T-helper 2 cell (primary cell): ENCODE measurements at regions not wholly inside any gene's neighbourhood (a gene's known extent, or its start where the extent isn't known, plus 50 kb on each side); places are given as distances from the start of the nearest gene placed in this dataset.
"Not testable (repeated sequence)": the region's sequence is repeated elsewhere in the genome, so short reads cannot be mapped to it uniquely, and the experiment has no call there.

Experiments used
- DNase-seq, 5 experiments: peaks; one replicate each; pipeline versions ENCODE4 v3.0.0 to v3.0.0-alpha.2; 2012 to 2022

DNA sequence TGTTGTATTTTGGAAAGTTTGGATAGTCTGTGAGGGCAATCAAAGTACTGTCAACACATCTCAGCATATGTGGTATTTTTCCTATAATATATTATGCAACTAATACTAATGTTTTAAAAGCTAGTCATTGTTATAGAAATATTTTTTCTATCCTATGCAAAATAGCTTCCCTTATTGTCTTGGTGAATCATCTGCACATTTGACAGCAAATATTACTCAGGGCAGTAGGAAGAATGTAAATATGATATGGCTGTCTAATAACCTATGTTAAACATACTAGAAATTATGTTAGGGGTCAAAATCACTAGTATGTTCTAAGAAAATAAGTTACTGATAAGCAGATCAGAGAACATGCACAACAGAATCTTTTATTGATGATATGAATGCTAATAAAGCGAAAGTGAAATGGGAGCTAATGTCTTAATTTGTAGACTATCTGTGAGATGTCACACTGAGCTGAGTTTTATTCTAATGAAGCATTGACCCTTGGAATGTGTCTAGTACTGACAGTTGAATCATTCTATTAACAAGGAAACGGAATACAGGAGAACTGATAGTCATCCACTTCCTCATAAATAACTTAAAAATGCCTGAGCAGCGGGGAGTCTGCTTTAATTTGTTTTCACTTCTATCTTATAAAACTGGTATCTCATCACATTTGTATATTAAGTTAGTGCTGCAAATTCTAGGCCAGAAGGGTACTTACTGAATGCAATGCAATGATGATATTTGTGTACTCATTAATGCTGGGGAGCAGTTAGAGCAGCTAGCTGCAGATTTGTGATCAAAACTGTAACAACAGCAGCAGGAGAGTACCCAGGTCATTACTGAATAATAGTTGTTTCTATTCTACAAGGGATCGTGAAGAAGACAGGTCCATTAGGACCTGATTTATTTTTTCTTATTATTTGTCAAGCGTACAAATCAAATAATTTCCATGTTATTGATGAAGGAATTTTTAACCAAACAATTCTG lies 440.3 kb upstream of the AADAT start:
- no peak for DNase-seq

DNA sequence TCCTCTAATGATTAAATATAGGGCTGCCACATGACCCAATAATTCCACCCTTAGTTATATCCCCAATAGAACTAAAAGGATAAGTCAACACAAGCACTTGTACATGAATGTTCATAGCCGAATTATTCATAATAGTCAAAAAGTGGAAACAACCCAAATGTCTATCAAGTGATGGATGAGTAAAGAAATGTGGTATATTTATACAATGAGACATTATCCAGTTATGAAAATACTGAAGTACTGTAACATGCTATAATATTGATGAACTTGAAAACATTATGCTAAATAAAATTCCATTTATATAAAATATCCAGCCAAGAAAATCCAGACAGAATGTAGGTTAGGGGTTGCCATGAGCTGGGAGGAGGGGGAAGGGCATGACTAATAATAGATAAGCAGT lies 436.7 kb upstream of the AADAT start:
- no peak for DNase-seq

DNA sequence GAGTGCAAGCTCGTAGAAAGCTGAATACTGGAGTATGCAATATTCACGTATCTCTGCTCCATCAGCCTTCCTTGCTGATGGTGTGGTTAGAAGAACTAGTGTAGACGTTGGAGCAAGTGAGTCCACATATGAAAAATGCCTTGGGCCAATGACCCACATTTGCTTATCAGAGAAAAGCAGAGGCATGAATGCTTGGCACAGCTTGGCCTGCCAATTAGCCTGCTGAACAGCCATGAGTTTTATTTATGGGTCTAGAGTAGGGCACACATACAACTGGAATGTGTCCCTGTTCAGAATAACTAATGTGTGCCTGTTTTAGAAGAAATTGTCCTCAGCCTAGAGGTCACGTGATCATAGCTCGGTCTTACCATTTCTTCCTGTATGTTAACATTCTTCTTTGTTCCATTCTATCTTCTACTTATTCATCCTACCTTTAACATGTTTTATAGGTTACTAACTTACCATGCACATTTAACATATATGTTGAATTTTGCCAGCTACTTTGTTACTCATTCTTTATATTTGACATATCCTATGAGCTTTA lies 432.7 kb upstream of the AADAT start:
- no peak for DNase-seq

GRCh38 chr4:170497689-170498088 lies 407.9 kb upstream of the AADAT start:
- DNase-seq: no peak

DNA sequence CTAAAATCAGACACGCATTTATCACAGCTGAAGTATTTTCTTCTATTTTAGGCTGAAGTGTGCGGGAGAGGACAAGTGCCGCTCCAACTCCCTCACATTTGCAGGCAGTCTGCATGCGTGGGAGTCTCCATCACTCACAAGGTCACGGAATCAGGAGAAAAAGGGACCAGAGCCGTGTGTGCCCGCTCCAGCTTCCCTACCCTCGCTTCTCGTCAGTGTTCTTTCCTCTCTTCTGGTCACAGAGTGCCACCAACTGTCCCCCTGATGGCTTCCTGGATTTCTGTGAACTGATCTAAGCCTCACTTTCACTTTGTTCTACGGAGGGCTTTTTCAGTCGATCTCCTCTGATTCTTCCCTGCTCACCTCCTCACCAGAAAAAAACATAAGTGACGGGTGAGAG lies 407.4 kb upstream of the AADAT start:
- DNase-seq: peak in 1 of 5 experiments; percentile 8

GRCh38 chr4:170491981-170492380 lies 402.2 kb upstream of the AADAT start:
- no peak for DNase-seq

DNA sequence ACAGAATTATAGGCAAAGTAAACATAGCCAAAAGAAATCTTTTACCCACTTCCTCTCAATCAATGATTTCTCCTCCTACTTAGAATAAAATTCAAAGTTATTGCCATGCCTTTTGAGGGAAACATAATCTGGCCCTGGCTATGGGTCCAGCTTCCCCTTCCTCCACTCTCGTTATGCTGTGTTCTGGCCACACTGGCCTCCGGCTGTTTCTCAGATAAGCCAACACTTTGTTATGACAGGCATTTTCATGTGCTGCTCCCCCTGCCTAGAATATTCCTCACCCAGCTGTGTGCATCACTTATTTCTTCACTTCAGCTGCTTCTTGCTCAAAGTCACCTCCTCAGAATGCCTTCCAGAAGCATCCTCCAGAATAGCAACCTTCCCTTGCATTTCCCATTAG lies 386.6 kb upstream of the AADAT start:
- DNase-seq: no peak

- DNase-seq: no peak
Measured at GRCh38 chr4:170465429-170465828, 375.7 kb upstream of the AADAT start.

- no peak for DNase-seq
Measured at GRCh38 chr4:170464614-170465197, 374.9 kb upstream of the AADAT start.

DNA sequence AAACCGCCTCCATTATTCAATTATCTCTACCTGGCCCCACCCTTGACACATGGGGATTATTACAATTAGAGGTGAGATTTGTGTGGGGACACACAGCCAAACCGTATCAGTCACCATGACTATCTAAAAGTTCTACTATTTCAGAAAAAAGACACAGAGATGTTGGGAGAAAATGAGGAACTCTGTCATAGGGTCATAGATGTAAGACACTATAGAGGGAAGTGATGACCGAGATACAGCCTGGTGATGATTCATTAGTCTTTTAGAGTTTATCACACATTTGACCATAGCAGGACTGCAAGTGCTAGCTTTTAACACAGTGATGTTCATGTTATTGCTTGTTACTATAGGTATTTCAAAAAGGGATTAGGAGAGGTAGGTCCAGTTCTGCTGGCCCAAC lies 357.0 kb upstream of the AADAT start:
- no peak for DNase-seq

DNA sequence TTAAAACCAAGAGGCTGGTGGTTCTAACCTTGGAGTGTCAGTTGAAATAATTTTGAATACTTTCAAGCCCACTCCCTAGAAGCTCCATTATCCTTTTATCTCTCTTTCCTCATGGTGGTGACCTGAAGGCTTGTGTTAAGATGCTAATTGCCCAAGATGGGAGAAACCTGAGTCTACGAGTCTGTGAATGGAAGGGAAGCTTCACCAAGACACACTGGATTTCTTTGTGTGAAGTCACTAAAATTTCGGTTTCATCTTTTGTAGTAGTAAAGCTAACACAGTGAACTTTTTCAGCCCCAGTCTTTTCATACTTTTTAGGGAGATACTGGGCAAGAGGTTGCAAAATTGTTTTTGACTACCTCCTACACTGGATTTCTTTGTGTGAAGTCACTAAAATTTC lies 351.4 kb upstream of the AADAT start:
- not testable (repeated sequence) for DNase-seq

DNA sequence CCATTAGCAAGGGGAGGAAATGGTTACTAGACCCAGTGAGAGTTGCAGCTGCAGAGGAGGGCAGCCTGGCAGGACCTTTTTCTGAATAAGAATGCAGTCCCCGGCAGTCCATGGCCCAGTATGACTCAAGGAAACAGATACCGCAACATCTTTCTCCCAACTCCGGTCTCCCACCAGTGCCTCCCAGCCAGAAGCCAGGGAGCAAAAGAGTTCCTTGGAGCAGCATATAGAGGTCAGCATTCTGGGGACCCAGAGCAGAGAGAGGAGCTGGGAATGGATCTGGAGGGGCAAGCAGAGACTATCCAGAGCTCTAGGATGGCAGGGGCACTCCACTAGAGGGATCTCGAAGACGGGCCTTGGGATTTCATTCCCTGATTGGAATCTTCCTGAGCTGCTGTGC lies 339.2 kb upstream of the AADAT start:
- no peak for DNase-seq

- no peak for DNase-seq
Measured at GRCh38 chr4:170425521-170426143, 335.9 kb upstream of the AADAT start.

GRCh38 chr4:170425040-170425439 lies 335.3 kb upstream of the AADAT start:
- no peak for DNase-seq

DNA sequence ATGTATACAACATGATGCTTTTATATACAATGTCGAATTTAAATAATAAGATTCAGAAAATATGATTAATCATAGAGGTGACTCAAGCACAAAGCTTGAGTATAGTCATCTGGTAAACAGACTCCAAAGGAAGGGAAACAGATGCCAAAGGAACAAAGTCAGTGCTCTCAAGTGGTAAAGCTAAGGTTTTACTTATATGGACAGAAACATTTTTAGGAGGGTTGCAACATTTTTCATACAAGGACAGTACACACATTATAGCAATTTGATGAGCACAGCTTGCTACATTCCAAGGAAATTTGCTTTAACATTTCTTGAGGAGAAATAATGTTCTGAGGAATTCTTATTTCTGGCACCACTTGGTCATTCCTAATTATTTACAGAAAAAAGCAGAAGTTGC lies 333.4 kb upstream of the AADAT start:
- DNase-seq: no peak

DNA sequence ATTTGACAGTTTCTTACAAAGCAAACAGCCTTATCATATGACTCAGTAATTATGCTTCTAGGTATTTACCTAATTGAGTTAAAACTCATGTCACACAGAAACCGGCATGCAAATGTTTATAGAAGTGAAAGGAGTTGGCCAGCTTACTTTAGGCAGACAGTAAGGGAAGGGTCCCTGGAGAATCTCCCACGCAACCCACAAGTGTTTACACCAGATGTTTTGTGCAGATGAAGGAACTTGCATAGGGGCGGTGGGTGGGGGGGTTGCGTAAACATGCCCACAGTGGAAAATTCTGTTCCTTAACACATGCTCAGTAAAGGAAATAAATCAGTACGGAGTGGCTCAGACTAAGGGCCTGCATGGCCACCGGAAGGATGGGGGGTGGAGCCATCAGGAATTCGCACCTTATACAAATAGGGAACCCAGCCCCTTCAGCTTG lies 330.5 kb upstream of the AADAT start:
- DNase-seq: no peak

DNA sequence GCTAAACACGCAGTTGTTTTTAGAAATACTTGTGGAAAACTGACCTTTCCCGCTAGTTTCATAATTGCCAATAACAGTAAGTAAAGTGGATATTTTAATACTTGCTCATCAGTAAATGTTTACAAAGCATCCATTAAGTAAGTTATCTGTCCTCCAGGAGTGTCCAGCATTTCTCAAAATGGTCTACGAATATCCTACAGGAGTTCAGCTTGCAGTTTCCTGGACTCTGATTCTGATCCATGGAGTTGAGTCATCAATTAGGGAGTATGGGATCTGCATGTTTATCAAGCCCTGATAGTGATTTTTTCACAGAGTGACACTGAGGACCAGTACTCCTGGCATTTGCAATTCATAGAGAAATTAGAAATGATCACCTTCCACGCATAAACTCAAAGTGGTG lies 325.2 kb upstream of the AADAT start:
- DNase-seq: no peak

GRCh38 chr4:170414360-170414759 lies 324.6 kb upstream of the AADAT start:
- no peak for DNase-seq

DNA sequence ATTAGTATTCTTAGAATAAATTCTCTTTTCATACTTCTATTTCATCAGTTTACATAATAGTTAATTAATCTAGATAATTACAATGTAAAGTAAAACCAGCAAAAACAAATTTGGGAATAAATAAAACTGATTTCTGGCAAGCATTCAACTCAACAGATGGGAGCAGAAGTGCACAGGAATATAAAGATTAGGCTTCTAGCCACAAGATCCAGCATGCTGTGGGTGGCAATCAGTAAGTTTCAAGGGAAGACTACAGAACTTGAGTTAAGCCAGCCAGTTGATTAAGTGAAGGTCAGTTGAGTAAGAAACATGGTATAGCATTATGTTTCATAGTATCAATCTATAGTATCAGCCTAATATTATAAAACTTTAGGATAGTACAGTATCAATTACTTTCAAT lies 324.2 kb upstream of the AADAT start:
- no peak for DNase-seq

DNA sequence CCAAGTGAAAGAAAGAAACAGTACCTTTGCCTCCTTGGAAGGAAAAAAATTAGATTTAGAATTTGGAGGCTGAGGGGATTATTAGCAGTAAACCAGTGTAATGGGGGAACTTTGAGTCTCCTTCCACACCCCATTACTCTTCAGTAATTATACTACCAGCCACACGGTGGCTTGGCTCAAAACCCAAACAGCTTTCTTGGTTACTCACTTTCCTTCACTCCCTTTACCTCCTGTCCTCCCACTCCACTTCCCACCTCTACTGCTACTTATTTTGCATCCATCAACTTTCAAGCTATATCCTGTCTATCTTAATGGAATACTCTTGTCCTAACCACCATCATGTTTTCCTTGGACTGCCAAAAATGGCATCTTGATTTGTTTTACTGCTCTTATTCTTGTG lies 310.6 kb upstream of the AADAT start:
- no peak for DNase-seq

DNA sequence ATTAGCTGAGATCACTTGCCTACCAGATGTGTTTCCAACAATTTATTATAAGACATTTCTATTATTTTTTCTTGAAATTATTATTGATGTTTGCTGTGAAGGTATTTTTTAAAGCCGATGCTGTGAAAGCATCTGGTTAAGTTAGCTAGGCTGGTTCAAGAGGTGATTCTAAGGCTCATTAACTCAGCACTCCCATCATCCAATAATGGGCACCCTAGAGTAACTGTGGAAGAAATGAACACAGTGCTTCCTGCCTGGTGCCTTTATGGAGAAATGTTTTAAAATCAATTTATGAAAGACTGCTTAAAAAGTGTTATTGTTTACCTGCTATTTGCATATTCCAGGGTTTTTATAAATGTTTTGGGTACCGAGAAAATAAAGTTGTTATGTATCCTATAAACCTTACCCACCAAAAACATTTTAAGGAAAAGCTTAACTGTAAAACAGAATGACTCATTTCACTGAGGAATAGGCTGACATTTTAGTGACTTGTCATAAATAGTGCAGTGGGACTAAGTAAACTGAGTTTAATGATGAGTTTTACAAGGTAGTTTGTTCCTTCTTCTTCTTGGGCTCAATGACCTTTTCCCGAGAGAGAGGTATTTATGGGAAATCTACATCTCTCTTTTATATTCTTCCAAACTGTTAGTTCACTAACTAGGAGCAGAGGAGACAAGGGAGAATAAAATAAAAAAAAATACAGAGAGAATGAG lies 310.0 kb upstream of the AADAT start:
- no peak for DNase-seq

GRCh38 chr4:170398218-170398617 lies 308.5 kb upstream of the AADAT start:
- no peak for DNase-seq

GRCh38 chr4:170395773-170396172 lies 306.0 kb upstream of the AADAT start:
- DNase-seq: no peak
